PC-3 (cell line): ENCODE measurements at regions not wholly inside any gene's neighbourhood (a gene's known extent, or its start where the extent isn't known, plus 50 kb on each side); places are given as distances from the start of the nearest gene placed in this dataset.

ENCODE experiments used
- ATAC-seq: fragments of 200-7000 bp; cut with Tn5 transposase; 2 replicates; pipeline ENCODE4 v1.9.1; 2020; ENCODE audit warnings: mild to moderate bottlenecking, moderate library complexity
- BruUV-seq: library from RNA; stranded (reverse); fragments of 400-500 nt; replicated peaks from 2 replicates; lab custom pipeline; 2021; lab: Mats Ljungman, UMichigan
- CTCF ChIA-PET: fragments of 300-600 bp; sonication (Branson Sonifier 250); formaldehyde crosslinking; loops from one replicate; lab custom pipeline; 2022; ENCODE audit warnings: antibody characterized with exemption; lab: Charles Lee
- POLR2A ChIA-PET: fragments of 300-600 bp; sonication (Branson Sonifier 250); formaldehyde crosslinking; loops from one replicate; lab custom pipeline; 2022; ENCODE audit warnings: antibody characterized with exemption; ENCODE audit not compliant: unreplicated experiment; lab: Charles Lee
- DNase-seq: peaks from one replicate; pipeline ENCODE4 v3.0.0-alpha.2; 2015
- H2AFZ ChIP-seq: fragments of 300-600 bp; sonication (generic); 2 replicates; pipeline ENCODE4 v1.6.0; 2016; ENCODE audit warnings: antibody characterized with exemption, low read length
- H3F3A ChIP-seq: fragments of 300-600 bp; sonication (generic); one replicate; pipeline ENCODE4 v1.6.0; 2017; ENCODE audit warnings: antibody characterized with exemption, low read length, control low read depth, mild to moderate bottlenecking; ENCODE audit not compliant: unreplicated experiment
- H3K27ac ChIP-seq: fragments of 300-600 bp; sonication (generic); 2 replicates; pipeline ENCODE4 v1.5.1; 2016; ENCODE audit warnings: mild to moderate bottlenecking, low read length
- H3K27me3 ChIP-seq: fragments of 300-600 bp; sonication (generic); 2 replicates; pipeline ENCODE4 v1.6.1; 2016; ENCODE audit warnings: low read length, mixed read lengths
- H3K36me3 ChIP-seq: fragments of 300-600 bp; sonication (generic); 2 replicates; pipeline ENCODE4 v1.6.1; 2016; ENCODE audit warnings: low read depth, mixed run types, low read length, mixed read lengths
- H3K4me1 ChIP-seq: fragments of 300-600 bp; sonication (generic); 2 replicates; pipeline ENCODE4 v1.5.1; 2016; ENCODE audit warnings: low read length; ENCODE audit not compliant: insufficient read depth
- H3K4me2 ChIP-seq: fragments of 300-600 bp; sonication (generic); 2 replicates; pipeline ENCODE4 v1.6.0; 2016; ENCODE audit warnings: low read length
- H3K4me3 ChIP-seq: fragments of 300-600 bp; sonication (generic); 2 replicates; pipeline ENCODE4 v1.5.1; 2016; ENCODE audit warnings: mild to moderate bottlenecking, low read length, mixed read lengths
- H3K79me2 ChIP-seq: fragments of 300-600 bp; sonication (generic); 2 replicates; pipeline ENCODE4 v1.6.1; 2017; ENCODE audit warnings: low read length, mixed read lengths
- H3K9ac ChIP-seq: fragments of 300-600 bp; sonication (generic); 2 replicates; pipeline ENCODE4 v1.6.0; 2016; ENCODE audit warnings: mild to moderate bottlenecking, low read length
- H3K9me2 ChIP-seq: fragments of 300-600 bp; sonication (generic); replicated peaks from 2 replicates; pipeline ENCODE4 v1.6.1; 2016; ENCODE audit warnings: mixed run types, low read length, mixed read lengths
- H3K9me3 ChIP-seq: fragments of 300-600 bp; sonication (generic); 2 replicates; pipeline ENCODE4 v1.6.1; 2016; ENCODE audit warnings: low read length, mixed read lengths
- H4K20me1 ChIP-seq: fragments of 300-600 bp; sonication (generic); 2 replicates; pipeline ENCODE4 v1.6.1; 2016; ENCODE audit warnings: low read length, mixed read lengths
- EZH2 ChIP-seq: fragments of 300-600 bp; sonication (generic); IDR thresholded peaks from one replicate; pipeline ENCODE4 v1.6.1; 2017; ENCODE audit warnings: antibody characterized with exemption, mild to moderate bottlenecking, low read length; ENCODE audit not compliant: unreplicated experiment
- EZH2phosphoT487 ChIP-seq: fragments of 300-600 bp; sonication (generic); IDR thresholded peaks from 2 replicates; pipeline ENCODE4 v1.6.1; 2018; ENCODE audit warnings: mild to moderate bottlenecking, antibody characterized with exemption, low read length, borderline replicate concordance
- intact Hi-C: fragments of 100-400 bp; cut with micrococcal nuclease; formaldehyde crosslinking; loops from 2 replicates; pipeline ENCODE4 v1.9.0; 2023
- TF ChIP-seq, protein P1 (sequence below): fragments of 300-600 bp; sonication (generic); conservative IDR thresholded peaks from 2 replicates; pipeline ENCODE4 v1.5.1; 2017; ENCODE audit warnings: antibody characterized with exemption, low read depth, mild to moderate bottlenecking, low read length

DNA sequence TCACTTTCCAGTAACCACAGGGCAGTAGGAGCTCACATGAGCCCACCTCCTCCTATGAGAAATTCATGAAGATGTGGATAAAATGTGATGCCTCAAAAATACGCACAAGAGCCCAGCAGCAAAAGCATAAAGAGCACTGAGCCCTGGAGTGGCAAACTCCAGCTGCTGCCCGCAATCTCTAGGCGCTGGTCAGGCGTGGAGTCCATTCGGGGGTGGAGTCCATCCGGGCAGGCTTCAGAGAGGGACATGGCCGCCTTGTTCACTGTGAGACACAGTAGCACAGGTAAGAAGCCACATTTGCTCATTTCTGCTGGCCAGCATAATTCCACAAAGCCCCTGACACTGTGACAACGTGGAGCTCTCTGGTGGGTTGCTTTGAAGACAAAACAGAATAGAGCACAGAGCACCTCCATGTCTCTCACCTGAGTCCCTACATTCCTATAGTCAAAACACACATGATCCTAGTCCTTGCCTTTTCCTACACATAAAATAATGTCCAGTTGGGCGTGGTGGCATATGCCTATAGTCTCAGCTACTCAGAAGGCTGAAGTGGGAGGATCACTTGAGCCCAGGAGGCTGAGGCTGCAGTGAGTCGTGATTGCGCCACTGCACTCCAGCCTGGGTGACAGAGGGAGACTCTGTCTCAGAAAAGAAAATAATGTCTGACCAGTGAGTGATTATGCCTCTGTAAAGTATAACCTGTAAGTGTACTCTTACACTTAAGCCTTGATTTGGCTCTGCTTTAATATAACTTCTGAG, 365.2 kb downstream of the GADD45G start:
- CTCF ChIA-PET, result no interaction called here
- DNase-seq, result no peak

DNA sequence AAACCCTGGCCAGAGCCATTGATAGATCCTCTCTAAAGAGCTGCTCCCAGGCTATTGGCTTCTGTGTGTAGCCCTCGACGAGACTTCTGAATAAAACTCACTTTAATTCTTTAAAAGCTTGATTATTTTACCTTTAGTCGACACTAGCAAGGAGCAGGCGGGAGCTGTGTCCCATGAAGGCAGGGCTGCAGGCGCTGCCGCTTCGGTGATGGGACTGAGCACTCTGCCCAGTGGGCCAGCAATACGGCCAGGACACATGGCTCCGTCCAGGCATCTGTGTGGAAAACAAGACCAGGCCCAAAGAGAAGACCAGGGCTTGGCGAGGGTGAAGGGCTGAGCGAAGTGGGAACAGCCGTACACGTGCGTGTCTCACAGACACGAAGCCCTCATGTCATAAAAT, 365.9 kb downstream of the GADD45G start:
- no peaks in the 10 kb centered on the region for H4K20me1 ChIP-seq
- no peaks in the 10 kb centered on the region for H3K79me2 ChIP-seq
- H3K9ac ChIP-seq, result no peak overlapping the region
- intact Hi-C loops, result no loop called here
- no peaks in the 10 kb centered on the region for H3K4me1 ChIP-seq
- H3K36me3 ChIP-seq, result no peaks in the 10 kb centered on the region
- H3K27me3 ChIP-seq, result peaks cover 5% of the 10 kb centered on the region; the same call in 1 of the 2 replicates
- ATAC-seq, result no peak
- DNase-seq, result no peak
- H3K4me2 ChIP-seq, result no peak overlapping the region
- H3K4me3 ChIP-seq, result no peak overlapping the region
- H3K27ac ChIP-seq, result no peak overlapping the region
- no peaks in the 10 kb centered on the region for H3F3A ChIP-seq
- H3K9me3 ChIP-seq, result no peaks in the 10 kb centered on the region
- CTCF ChIA-PET, result no interaction called here
- no peaks in the 10 kb centered on the region for H3K9me2 ChIP-seq
- BruUV-seq, result no TSS peak
- TF ChIP-seq EZH2, result no peak
- TF ChIP-seq, protein P1, sequence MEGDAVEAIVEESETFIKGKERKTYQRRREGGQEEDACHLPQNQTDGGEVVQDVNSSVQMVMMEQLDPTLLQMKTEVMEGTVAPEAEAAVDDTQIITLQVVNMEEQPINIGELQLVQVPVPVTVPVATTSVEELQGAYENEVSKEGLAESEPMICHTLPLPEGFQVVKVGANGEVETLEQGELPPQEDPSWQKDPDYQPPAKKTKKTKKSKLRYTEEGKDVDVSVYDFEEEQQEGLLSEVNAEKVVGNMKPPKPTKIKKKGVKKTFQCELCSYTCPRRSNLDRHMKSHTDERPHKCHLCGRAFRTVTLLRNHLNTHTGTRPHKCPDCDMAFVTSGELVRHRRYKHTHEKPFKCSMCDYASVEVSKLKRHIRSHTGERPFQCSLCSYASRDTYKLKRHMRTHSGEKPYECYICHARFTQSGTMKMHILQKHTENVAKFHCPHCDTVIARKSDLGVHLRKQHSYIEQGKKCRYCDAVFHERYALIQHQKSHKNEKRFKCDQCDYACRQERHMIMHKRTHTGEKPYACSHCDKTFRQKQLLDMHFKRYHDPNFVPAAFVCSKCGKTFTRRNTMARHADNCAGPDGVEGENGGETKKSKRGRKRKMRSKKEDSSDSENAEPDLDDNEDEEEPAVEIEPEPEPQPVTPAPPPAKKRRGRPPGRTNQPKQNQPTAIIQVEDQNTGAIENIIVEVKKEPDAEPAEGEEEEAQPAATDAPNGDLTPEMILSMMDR, result no peak
- TF ChIP-seq EZH2phosphoT487, result no peak
- H2AFZ ChIP-seq, result no peak overlapping the region
- POLR2A ChIA-PET, result no interaction called here

More for the DNA sequence above, 365.2 kb downstream of the GADD45G start:
- Histone ChIP-seq H4K20me1 (no peaks in the 10 kb centered on the region), H3K9me3 (no peaks in the 10 kb centered on the region), H3K27me3 (peaks cover 5% of the 10 kb centered on the region; the same call in 1 of the 2 replicates), H3K4me3 (no peak overlapping the region), H3K4me1 (no peaks in the 10 kb centered on the region), H3K79me2 (no peaks in the 10 kb centered on the region), H2AFZ (no peak overlapping the region), H3K36me3 (no peaks in the 10 kb centered on the region), H3F3A (no peaks in the 10 kb centered on the region), H3K27ac (no peak overlapping the region), H3K9me2 (no peaks in the 10 kb centered on the region), H3K9ac (no peak overlapping the region), H3K4me2 (no peak overlapping the region)
- BruUV-seq, result no TSS peak
- ATAC-seq, result no peak
- TF ChIP-seq EZH2 (no peak), EZH2phosphoT487 (no peak)
- TF ChIP-seq, protein P1, result no peak
- intact Hi-C loops, result no loop called here
- POLR2A ChIA-PET, result no interaction called here

DNA sequence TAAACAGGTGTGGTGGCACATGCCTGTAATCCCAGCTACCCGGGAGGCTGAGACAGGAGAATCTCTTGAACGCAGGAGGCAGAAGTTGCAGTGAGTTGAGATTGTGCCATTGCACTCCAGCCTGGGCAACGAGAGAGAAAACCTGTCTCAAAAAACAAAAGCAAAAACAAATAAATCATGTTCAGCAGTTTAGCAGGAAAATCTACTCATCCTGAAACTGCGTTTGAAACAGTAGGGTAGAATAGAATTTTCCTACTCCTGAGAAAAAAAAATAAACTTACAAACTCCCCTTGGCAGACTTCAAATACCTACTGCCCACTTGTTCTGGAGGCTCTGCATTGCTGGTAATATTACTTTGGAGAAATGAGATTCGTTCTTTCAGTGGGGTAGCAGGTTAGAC, 367.7 kb downstream of the GADD45G start:
- Histone ChIP-seq H3K27ac (no peak overlapping the region), H4K20me1 (no peaks in the 10 kb centered on the region), H2AFZ (no peak overlapping the region), H3K79me2 (no peaks in the 10 kb centered on the region), H3K27me3 (peaks cover 5% of the 10 kb centered on the region; the same call in 1 of the 2 replicates), H3K9me2 (no peaks in the 10 kb centered on the region), H3K4me3 (no peak overlapping the region), H3F3A (no peaks in the 10 kb centered on the region), H3K4me1 (no peaks in the 10 kb centered on the region), H3K36me3 (no peaks in the 10 kb centered on the region), H3K9me3 (no peaks in the 10 kb centered on the region), H3K4me2 (no peak overlapping the region), H3K9ac (no peak overlapping the region)
- TF ChIP-seq EZH2phosphoT487, result no peak
- TF ChIP-seq, protein P1, result no peak
- no peak for TF ChIP-seq EZH2
- no TSS peak for BruUV-seq
- POLR2A ChIA-PET, result no interaction called here
- intact Hi-C loops, result no loop called here
- DNase-seq, result no peak
- no peak for ATAC-seq
- CTCF ChIA-PET, result no interaction called here
